Panc1 (cell line): ENCODE measurements at regions not wholly inside any gene's neighbourhood (a gene's known extent, or its start where the extent isn't known, plus 50 kb on each side); places are given as distances from the start of the nearest gene placed in this dataset.
"Not testable (repeated sequence)": the region's sequence is repeated elsewhere in the genome, so short reads cannot be mapped to it uniquely, and the experiment has no call there.

ENCODE experiments used
- ATAC-seq: fragments of 200-7000 bp; cut with Tn5 transposase; 2 replicates; pipeline ENCODE4 v1.9.1; 2020; ENCODE audit warnings: mild to moderate bottlenecking, moderate library complexity
- BruUV-seq: library from RNA; stranded (reverse); fragments of 400-500 nt; replicated peaks from 2 replicates; lab custom pipeline; 2021; lab: Mats Ljungman, UMichigan
- CTCF ChIA-PET: fragments of 300-600 bp; sonication (Branson Sonifier 250); formaldehyde crosslinking; loops from one replicate; lab custom pipeline; 2022; ENCODE audit warnings: antibody characterized with exemption; lab: Charles Lee
- POLR2A ChIA-PET: fragments of 300-600 bp; sonication (Branson Sonifier 250); formaldehyde crosslinking; loops from one replicate; lab custom pipeline; 2022; ENCODE audit warnings: antibody characterized with exemption; lab: Charles Lee
- DNase-seq: peaks from one replicate; pipeline ENCODE4 v3.0.0-alpha.2; 2010; ENCODE audit warnings: low read depth, low spot score
- H3K27ac ChIP-seq: 2 replicates; pipeline ENCODE4 v1.5.1; 2011; ENCODE audit warnings: mild to moderate bottlenecking, low read length, inconsistent platforms
- H3K27me3 ChIP-seq: fragments of 200-500 bp; sonication (Bioruptor generic); 2 replicates; pipeline ENCODE4 v1.6.0; 2014; ENCODE audit warnings: low read length, inconsistent platforms; ENCODE audit not compliant: control insufficient read depth, insufficient read depth
- H3K36me3 ChIP-seq: fragments of 200-500 bp; sonication (Bioruptor generic); 2 replicates; pipeline ENCODE4 v1.5.1; 2014; ENCODE audit warnings: inconsistent platforms, mild to moderate bottlenecking, low read length, moderate library complexity; ENCODE audit not compliant: control insufficient read depth, insufficient read depth
- H3K4me1 ChIP-seq: 2 replicates; pipeline ENCODE4 v1.5.1; 2011; ENCODE audit warnings: inconsistent platforms, mild to moderate bottlenecking, low read length, moderate library complexity; ENCODE audit not compliant: control insufficient read depth, insufficient read depth
- H3K4me3 ChIP-seq, 2 experiments: 2 replicates each; pipeline ENCODE4 v1.5.1; 2011 to 2012; ENCODE audit warnings: low read depth in 2 of 2, low read length in 2 of 2, mild to moderate bottlenecking in 2 of 2, inconsistent platforms in 1 of 2, moderate library complexity in 1 of 2
- H3K9me3 ChIP-seq: fragments of 200-500 bp; sonication (Bioruptor generic); 2 replicates; pipeline ENCODE4 v1.5.1; 2014; ENCODE audit warnings: low read depth, mild to moderate bottlenecking, inconsistent platforms, low read length, moderate library complexity; ENCODE audit not compliant: control insufficient read depth, insufficient read depth
- CTCF ChIP-seq: fragments of 450-650 bp; IDR thresholded peaks from 2 replicates; pipeline ENCODE4 v1.5.1; 2017; ENCODE audit warnings: mild to moderate bottlenecking
- POLR2AphosphoS5 ChIP-seq: IDR thresholded peaks from 2 replicates; pipeline ENCODE4 v1.6.1; 2012; ENCODE audit warnings: mild to moderate bottlenecking, low read depth, low read length, moderate library complexity
- REST ChIP-seq, 2 experiments: IDR thresholded peaks; 2 replicates each; pipeline ENCODE4 v1.6.1; 2011 to 2012; ENCODE audit warnings: low read depth in 2 of 2, control low read depth in 1 of 2, low read length in 1 of 2, mild to moderate bottlenecking in 1 of 2, moderate library complexity in 1 of 2; ENCODE audit not compliant: insufficient read depth in 1 of 2
- SIN3A ChIP-seq: IDR thresholded peaks from 2 replicates; pipeline ENCODE4 v1.6.1; 2012; ENCODE audit warnings: low read depth, mild to moderate bottlenecking, low read length, moderate library complexity, borderline replicate concordance; ENCODE audit not compliant: insufficient read depth
- TCF7L2 ChIP-seq: IDR thresholded peaks from 2 replicates; pipeline ENCODE4 v1.6.1; 2011; ENCODE audit warnings: mild to moderate bottlenecking, low read depth, low read length, inconsistent platforms
- in situ Hi-C: cut with HindIII; loops from 2 replicates; pipeline ENCODE4 v1.10.0; 2016; ENCODE audit warnings: low sequenced_read_pairs, low pct_unique_long_range_greater_than_20kb
- intact Hi-C: fragments of 100-400 bp; cut with micrococcal nuclease; formaldehyde crosslinking; loops from one replicate; pipeline ENCODE4 v1.10.0; 2022; ENCODE audit not compliant: unreplicated experiment

GRCh38 chr10:42722575-42722974 lies 60.0 kb upstream of the BMS1 start:
- Histone ChIP-seq H3K36me3 (no peaks in the 10 kb centered on the region), H3K27me3 (peaks cover 4% of the 10 kb centered on the region), H3K4me1 (no peaks in the 10 kb centered on the region), H3K27ac (no peak overlapping the region), H3K9me3 (no peaks in the 10 kb centered on the region), H3K4me3 (no peak overlapping the region)
- no TSS peak for BruUV-seq
- in situ Hi-C loops = no loop called here
- CTCF ChIA-PET = no interaction called here
- TF ChIP-seq CTCF (no peak), SIN3A (no peak), TCF7L2 (no peak), POLR2AphosphoS5 (no peak), REST (IDR thresholded peaks at IDR 0.05; ENCODE audit: insufficient read depth in 1 of 2, low read depth in 2 of 2, low read length in 1 of 2) (no peak)
- intact Hi-C loops = no loop called here
- ATAC-seq (no peak), DNase-seq (no peak)
- POLR2A ChIA-PET = no interaction called here

GRCh38 chr10:42723549-42723948 lies 59.0 kb upstream of the BMS1 start:
- POLR2A ChIA-PET, BruUV-seq, H3K27me3 ChIP-seq, H3K27ac ChIP-seq, CTCF ChIA-PET, DNase-seq, H3K9me3 ChIP-seq, H3K4me1 ChIP-seq, H3K4me3 ChIP-seq, ATAC-seq, intact Hi-C loops, in situ Hi-C loops, H3K36me3 ChIP-seq: not testable (repeated sequence)

- in situ Hi-C loops, BruUV-seq, H3K27ac ChIP-seq, DNase-seq, ATAC-seq, CTCF ChIA-PET, H3K4me3 ChIP-seq, H3K9me3 ChIP-seq, H3K4me1 ChIP-seq, H3K27me3 ChIP-seq, POLR2A ChIA-PET, intact Hi-C loops, H3K36me3 ChIP-seq: not testable (repeated sequence)
Measured at GRCh38 chr10:42724660-42725059, 57.9 kb upstream of the BMS1 start.
